GM23248 (cell line): ENCODE measurements at regions not wholly inside any gene's neighbourhood (a gene's known extent, or its start where the extent isn't known, plus 50 kb on each side); places are given as distances from the start of the nearest gene placed in this dataset.
"Not testable (repeated sequence)": the region's sequence is repeated elsewhere in the genome, so short reads cannot be mapped to it uniquely, and the experiment has no call there.

Experiments used
- DNase-seq: peaks from one replicate; pipeline ENCODE4 v3.0.0-alpha.2; 2015
- H2AFZ ChIP-seq: fragments of 200-600 bp; sonication (generic); 2 replicates; pipeline ENCODE4 v1.6.1; 2016; ENCODE audit warnings: antibody characterized with exemption
- H3F3A ChIP-seq: fragments of 200-600 bp; sonication (generic); 2 replicates; pipeline ENCODE4 v1.6.1; 2016; ENCODE audit warnings: mild to moderate bottlenecking, antibody characterized with exemption, mixed run types; ENCODE audit not compliant: insufficient read depth
- H3K27ac ChIP-seq: fragments of 200-600 bp; sonication (generic); 2 replicates; pipeline ENCODE4 v1.5.1; 2016; ENCODE audit warnings: mild to moderate bottlenecking
- H3K27me3 ChIP-seq: fragments of 200-600 bp; sonication (generic); replicated peaks from 2 replicates; pipeline ENCODE4 v1.6.1; 2016; ENCODE audit warnings: mild to moderate bottlenecking; ENCODE audit not compliant: insufficient read depth
- H3K36me3 ChIP-seq: fragments of 200-600 bp; sonication (generic); 2 replicates; pipeline ENCODE4 v1.6.1; 2016; ENCODE audit warnings: low read depth, mild to moderate bottlenecking
- H3K4me1 ChIP-seq: fragments of 200-600 bp; sonication (generic); 2 replicates; pipeline ENCODE4 v1.6.1; 2016; ENCODE audit warnings: mild to moderate bottlenecking; ENCODE audit not compliant: insufficient read depth
- H3K4me2 ChIP-seq: fragments of 200-600 bp; sonication (generic); one replicate; pipeline ENCODE4 v1.6.1; 2016; ENCODE audit warnings: mild to moderate bottlenecking; ENCODE audit not compliant: unreplicated experiment
- H3K4me3 ChIP-seq: fragments of 200-600 bp; sonication (generic); 2 replicates; pipeline ENCODE4 v1.5.1; 2016; ENCODE audit warnings: mild to moderate bottlenecking
- H3K79me2 ChIP-seq: fragments of 200-600 bp; sonication (generic); 2 replicates; pipeline ENCODE4 v1.6.1; 2016; ENCODE audit warnings: mild to moderate bottlenecking; ENCODE audit not compliant: insufficient read depth
- H3K9ac ChIP-seq: fragments of 200-600 bp; sonication (generic); 2 replicates; pipeline ENCODE4 v1.6.1; 2016; ENCODE audit warnings: mild to moderate bottlenecking
- H3K9me2 ChIP-seq: fragments of 200-600 bp; sonication (generic); 2 replicates; pipeline ENCODE4 v1.6.1; 2016; ENCODE audit warnings: mixed run types, mild to moderate bottlenecking, moderate library complexity; ENCODE audit not compliant: insufficient read depth
- H3K9me3 ChIP-seq: fragments of 200-600 bp; sonication (generic); one replicate; pipeline ENCODE4 v1.6.1; 2017; ENCODE audit warnings: low read depth
- H4K20me1 ChIP-seq: fragments of 200-600 bp; sonication (generic); 2 replicates; pipeline ENCODE4 v1.6.0; 2016; ENCODE audit not compliant: insufficient read depth
- EZH2 ChIP-seq: fragments of 200-600 bp; sonication (generic); IDR thresholded peaks from 2 replicates; pipeline ENCODE4 v1.6.1; 2018; ENCODE audit warnings: antibody characterized with exemption, mild to moderate bottlenecking; ENCODE audit not compliant: insufficient read depth, poor library complexity, severe bottlenecking
- EZH2phosphoT487 ChIP-seq: fragments of 200-600 bp; sonication (generic); IDR thresholded peaks from 2 replicates; pipeline ENCODE4 v1.6.1; 2018; ENCODE audit warnings: antibody characterized with exemption, moderate library complexity, mild to moderate bottlenecking, low read depth; ENCODE audit not compliant: insufficient read depth
- WGBS, 2 experiments: methylation state at CpG; one replicate each; pipeline ENCODE4 v1.1.6; 2015 to 2017; ENCODE audit warnings: low lambda C conversion rate in 2 of 2, low coverage in 1 of 2; ENCODE audit errors: missing lambda C conversion rate in 2 of 2; 5-methylcytosine and 5-hydroxymethylcytosine counted together
- in situ Hi-C: fragments of 300-500 bp; cut with MboI; formaldehyde crosslinking; loops from 2 replicates; pipeline ENCODE4 v1.15.0; 2020

DNA sequence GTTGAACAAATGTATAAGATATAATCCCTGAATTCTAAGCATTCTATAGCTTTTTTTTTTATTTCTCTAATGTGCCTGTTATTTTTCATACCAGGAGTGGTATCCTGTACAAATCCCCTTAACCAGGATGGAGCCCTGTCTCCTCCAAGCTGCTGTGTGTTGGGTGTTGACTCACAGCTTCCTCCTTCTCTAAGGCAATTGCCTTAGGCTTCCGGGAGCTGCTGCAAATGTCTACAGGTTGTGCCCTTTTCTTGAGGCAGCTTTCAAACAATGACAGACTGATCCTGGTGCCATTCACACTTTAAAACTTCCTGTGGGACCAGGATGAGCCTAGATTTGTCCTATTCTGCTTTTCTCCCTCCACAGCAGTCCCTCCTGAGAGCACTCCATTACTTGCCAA lies 173.2 kb downstream of the BTBD3 start:
- H3K4me3 ChIP-seq, result no peak overlapping the region
- 73 to 78% methylated on average over 1 of the region's 1 CpG for WGBS, 2 experiments
- no peaks in the 10 kb centered on the region for H3K36me3 ChIP-seq
- H4K20me1 ChIP-seq, result no peaks in the 10 kb centered on the region
- no peaks in the 10 kb centered on the region for H3K27me3 ChIP-seq
- TF ChIP-seq EZH2 (no peak), EZH2phosphoT487 (no peak)
- H3K9ac ChIP-seq, result no peak overlapping the region
- H3K79me2 ChIP-seq, result no peaks in the 10 kb centered on the region
- H2AFZ ChIP-seq, result no peak overlapping the region
- no peaks in the 10 kb centered on the region for H3K9me2 ChIP-seq
- H3K4me1 ChIP-seq, result no peaks in the 10 kb centered on the region
- H3F3A ChIP-seq, result no peaks in the 10 kb centered on the region
- H3K4me2 ChIP-seq, result no peak overlapping the region
- DNase-seq, result no peak
- in situ Hi-C loops, result no loop called here
- H3K27ac ChIP-seq, result no peak overlapping the region
- H3K9me3 ChIP-seq, result no peaks in the 10 kb centered on the region

DNA sequence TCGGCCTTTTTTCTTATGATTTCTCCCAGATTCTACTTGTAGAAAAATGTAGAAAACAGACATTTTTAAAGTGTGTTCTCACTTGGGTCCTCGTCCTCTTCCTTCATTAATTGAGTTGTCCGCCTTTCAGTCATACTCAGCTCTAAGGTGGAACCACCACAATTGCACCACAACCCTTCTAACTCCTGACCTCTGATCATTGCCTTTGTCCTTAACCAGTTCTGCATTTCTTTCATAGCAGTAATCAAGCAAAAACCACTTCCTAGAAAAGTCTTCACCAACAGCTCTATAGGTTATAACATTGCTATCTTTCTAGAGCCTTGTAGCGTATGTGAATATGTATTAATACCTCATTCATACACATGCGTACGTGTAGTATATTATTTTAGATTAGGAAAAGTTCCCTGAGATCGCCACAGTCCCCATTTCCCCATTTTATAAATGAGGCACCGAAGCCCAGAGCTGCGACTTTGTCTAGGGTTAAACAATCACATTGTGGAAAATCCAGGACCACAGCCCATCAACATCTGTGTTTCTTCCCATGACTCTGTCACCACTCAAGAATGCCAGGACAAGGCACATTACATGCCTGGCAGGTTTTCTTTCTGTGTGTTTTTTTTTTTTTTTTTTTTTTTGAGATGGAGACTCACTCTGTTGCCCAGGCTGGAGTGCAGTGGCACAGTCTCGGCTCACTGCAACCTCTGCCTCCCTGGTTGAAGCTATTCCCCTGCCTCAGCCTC lies 175.5 kb downstream of the BTBD3 start:
- no peaks in the 10 kb centered on the region for H3K27me3 ChIP-seq
- H3F3A ChIP-seq, result no peaks in the 10 kb centered on the region
- no peaks in the 10 kb centered on the region for H3K36me3 ChIP-seq
- no peaks in the 10 kb centered on the region for H3K9me2 ChIP-seq
- no peak for TF ChIP-seq EZH2phosphoT487
- no peak for TF ChIP-seq EZH2
- no peak overlapping the region for H3K4me2 ChIP-seq
- H3K9me3 ChIP-seq, result no peaks in the 10 kb centered on the region
- H3K79me2 ChIP-seq, result no peaks in the 10 kb centered on the region
- H3K27ac ChIP-seq, result no peak overlapping the region
- H3K4me3 ChIP-seq, result no peak overlapping the region
- H4K20me1 ChIP-seq, result no peaks in the 10 kb centered on the region
- WGBS, 2 experiments, result 31 to 34% methylated on average over 10 of the region's 10 CpGs
- no peaks in the 10 kb centered on the region for H3K4me1 ChIP-seq
- in situ Hi-C loops, result no loop called here
- DNase-seq, result no peak
- no peak overlapping the region for H3K9ac ChIP-seq
- no peak overlapping the region for H2AFZ ChIP-seq

DNA sequence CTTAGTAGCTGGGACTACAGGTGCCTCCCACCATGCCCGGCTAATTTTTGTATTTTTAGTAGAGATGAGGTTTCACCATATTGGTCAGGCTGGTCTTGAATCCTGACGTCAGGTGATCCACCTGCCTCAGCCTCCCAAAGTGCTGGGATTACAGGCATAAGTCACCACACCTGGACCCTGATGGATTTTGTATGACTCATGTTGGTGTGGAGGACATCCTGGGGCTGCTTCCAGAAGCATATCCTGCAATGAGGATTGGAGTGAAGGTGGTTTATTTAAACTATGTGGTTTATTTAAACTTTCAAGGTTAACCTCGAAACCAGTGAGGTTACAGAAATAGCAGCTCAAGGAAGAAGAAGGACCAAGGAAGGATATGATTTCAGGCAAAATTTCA lies 176.1 kb downstream of the BTBD3 start:
- H3K27me3 ChIP-seq, H3K9me3 ChIP-seq, H3K9ac ChIP-seq, DNase-seq, H3K4me2 ChIP-seq, H3K9me2 ChIP-seq, H3K27ac ChIP-seq, H3K36me3 ChIP-seq, H3K79me2 ChIP-seq, H3K4me3 ChIP-seq, H3K4me1 ChIP-seq, H2AFZ ChIP-seq, H3F3A ChIP-seq, in situ Hi-C loops, H4K20me1 ChIP-seq: not testable (repeated sequence)
- WGBS, 2 experiments, result 10 to 18% methylated on average over 3 of the region's 3 CpGs

DNA sequence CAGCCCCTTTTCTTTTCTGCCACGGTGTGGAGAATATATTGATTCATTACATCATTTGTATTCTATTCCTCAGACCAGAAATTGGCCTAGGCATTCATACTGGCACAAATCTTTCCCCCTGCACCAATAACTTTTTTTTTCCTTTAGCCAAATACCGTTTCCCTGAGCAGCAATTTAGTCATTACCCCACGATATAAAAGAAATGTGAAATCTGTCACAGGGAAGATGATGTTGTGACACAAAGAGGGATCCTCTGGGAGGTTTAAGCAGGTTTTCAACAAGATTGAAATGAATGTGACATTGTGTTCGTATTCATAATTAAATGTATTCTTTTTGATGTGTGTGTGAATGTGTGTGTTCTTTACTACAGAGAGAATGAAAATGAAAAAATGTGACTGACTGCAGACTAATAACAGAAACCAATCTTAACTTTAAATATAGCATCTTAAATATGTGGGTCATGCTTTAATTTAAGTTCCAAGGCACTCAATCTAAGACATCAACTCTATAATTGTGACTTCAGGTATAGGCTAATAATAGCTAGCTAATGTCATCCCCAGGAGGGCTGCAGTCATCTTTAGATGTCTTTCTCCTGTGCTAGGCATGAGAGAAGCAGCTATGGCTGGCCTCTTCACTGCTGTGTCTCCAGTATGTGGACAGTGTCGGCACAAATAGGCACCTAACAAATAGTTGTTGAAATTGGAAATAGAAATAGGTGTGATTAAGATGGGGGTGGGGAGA lies 177.7 kb downstream of the BTBD3 start:
- Histone ChIP-seq H3K9me2 (no peaks in the 10 kb centered on the region), H3K4me1 (no peaks in the 10 kb centered on the region), H3K4me2 (no peak overlapping the region), H3K27ac (no peak overlapping the region), H3K9ac (no peak overlapping the region), H3K4me3 (no peak overlapping the region), H3K9me3 (no peaks in the 10 kb centered on the region), H3K36me3 (no peaks in the 10 kb centered on the region), H3K27me3 (no peaks in the 10 kb centered on the region), H3F3A (no peaks in the 10 kb centered on the region), H3K79me2 (no peaks in the 10 kb centered on the region), H4K20me1 (no peaks in the 10 kb centered on the region), H2AFZ (no peak overlapping the region)
- TF ChIP-seq EZH2 (no peak), EZH2phosphoT487 (no peak)
- in situ Hi-C loops, result no loop called here
- no peak for DNase-seq
- 5 to 10% methylated on average over 5 of the region's 5 CpGs for WGBS, 2 experiments
